ENCODE measurements at regions not wholly inside any gene's neighbourhood (a gene's known extent, or its start where the extent isn't known, plus 50 kb on each side); places are given as distances from the start of the nearest gene placed in this dataset.
"Not testable (repeated sequence)": the region's sequence is repeated elsewhere in the genome, so short reads cannot be mapped to it uniquely, and the experiment has no call there.

GRCh38 chr1:121068738-121069499 is 115.2 kb downstream of the FAM72B start:
- WGBS (ENCODE audit: low lambda C conversion rate) = no CpG with 5 or more reads among the region's 1 CpG
- H3K27me3 ChIP-seq (ENCODE audit: insufficient read depth); H3K9me3 ChIP-seq; POLR2A ChIA-PET; H3K36me3 ChIP-seq (replicated peaks in 1 of 2; ENCODE audit: control insufficient read depth in 1 of 2, insufficient read depth in 2 of 2, low read length in 1 of 2); H3K9ac ChIP-seq; DNase-seq; H3K9me2 ChIP-seq; H3K4me3 ChIP-seq (ENCODE audit: low read depth in 2 of 2, low read length in 1 of 2); H3F3A ChIP-seq (replicated peaks; ENCODE audit: insufficient read depth); H3K27ac ChIP-seq (ENCODE audit: low read depth in 2 of 2, low read length in 1 of 2); H3K4me1 ChIP-seq (ENCODE audit: control insufficient read depth in 1 of 2, insufficient read depth in 2 of 2, low read depth in 1 of 2, low read length in 1 of 2); H3K79me2 ChIP-seq (ENCODE audit: insufficient read depth); H4K20me1 ChIP-seq (ENCODE audit: insufficient read depth); H3K4me2 ChIP-seq; CTCF ChIA-PET; H2AFZ ChIP-seq (ENCODE audit: low read depth): not testable (repeated sequence)

DNA sequence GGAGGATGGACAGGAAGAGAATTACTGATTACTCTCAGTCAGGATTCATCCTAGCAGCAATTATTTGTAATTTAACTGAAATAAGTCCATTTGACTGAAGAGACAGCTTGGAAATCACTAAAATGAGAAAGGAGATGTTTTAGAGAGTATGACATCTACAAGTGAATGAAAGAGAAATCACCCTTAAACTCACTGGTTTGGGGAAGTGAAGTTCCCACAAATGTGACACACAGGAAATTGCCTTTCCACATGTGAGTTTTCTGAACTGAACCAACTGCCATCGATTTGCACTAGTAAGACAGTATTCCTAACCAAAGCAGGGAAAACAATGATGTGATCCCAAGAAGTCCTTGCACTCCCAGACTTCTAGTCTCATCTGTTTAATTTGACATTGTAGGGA is 110.3 kb downstream of the FAM72B start:
- H3K9ac ChIP-seq; H3K4me2 ChIP-seq; H2AFZ ChIP-seq (ENCODE audit: low read depth); H3K27ac ChIP-seq (ENCODE audit: low read depth in 2 of 2, low read length in 1 of 2); H3F3A ChIP-seq (replicated peaks; ENCODE audit: insufficient read depth); H3K4me1 ChIP-seq (ENCODE audit: control insufficient read depth in 1 of 2, insufficient read depth in 2 of 2, low read depth in 1 of 2, low read length in 1 of 2); H3K36me3 ChIP-seq (replicated peaks in 1 of 2; ENCODE audit: control insufficient read depth in 1 of 2, insufficient read depth in 2 of 2, low read length in 1 of 2); CTCF ChIA-PET; H4K20me1 ChIP-seq (ENCODE audit: insufficient read depth); H3K9me2 ChIP-seq; H3K79me2 ChIP-seq (ENCODE audit: insufficient read depth); H3K9me3 ChIP-seq; H3K4me3 ChIP-seq (ENCODE audit: low read depth in 2 of 2, low read length in 1 of 2); DNase-seq; H3K27me3 ChIP-seq (ENCODE audit: insufficient read depth); POLR2A ChIA-PET: not testable (repeated sequence)
- WGBS (ENCODE audit: low lambda C conversion rate) = no CpG with 5 or more reads among the region's 1 CpG

DNA sequence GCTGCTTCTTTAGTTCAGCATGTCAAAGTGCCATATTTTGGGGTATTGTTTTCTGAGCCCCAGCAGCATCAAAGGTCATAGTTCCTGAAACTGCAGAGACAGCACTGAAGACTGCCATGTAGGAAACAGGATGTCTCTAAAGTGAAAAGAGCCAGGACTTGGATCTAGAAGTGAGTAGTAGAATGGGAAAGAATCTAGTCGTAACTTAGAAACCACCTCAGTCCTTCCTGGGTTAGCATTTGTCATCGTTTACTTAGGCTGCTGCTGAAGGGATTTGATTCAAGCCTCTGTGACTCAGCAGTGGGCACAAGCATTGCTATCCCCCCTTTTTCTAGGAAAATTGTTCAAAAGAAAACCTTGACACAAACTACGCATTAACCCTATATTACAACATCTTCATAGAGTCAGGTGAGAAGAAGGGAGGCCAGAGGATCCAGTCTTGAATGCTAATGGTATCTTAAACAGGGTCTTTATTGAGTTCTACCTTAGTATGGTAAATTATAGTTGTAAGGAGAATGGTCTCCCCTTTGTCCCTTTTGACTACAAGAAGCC is 108.8 kb downstream of the FAM72B start:
- H3K4me2 ChIP-seq; H4K20me1 ChIP-seq (ENCODE audit: insufficient read depth); H3K9ac ChIP-seq; H3K9me2 ChIP-seq; H3K36me3 ChIP-seq (replicated peaks in 1 of 2; ENCODE audit: control insufficient read depth in 1 of 2, insufficient read depth in 2 of 2, low read length in 1 of 2); H3K79me2 ChIP-seq (ENCODE audit: insufficient read depth); H2AFZ ChIP-seq (ENCODE audit: low read depth); DNase-seq; H3K27me3 ChIP-seq (ENCODE audit: insufficient read depth); H3K4me3 ChIP-seq (ENCODE audit: low read depth in 2 of 2, low read length in 1 of 2); H3K27ac ChIP-seq (ENCODE audit: low read depth in 2 of 2, low read length in 1 of 2); H3F3A ChIP-seq (replicated peaks; ENCODE audit: insufficient read depth); CTCF ChIA-PET; POLR2A ChIA-PET; H3K4me1 ChIP-seq (ENCODE audit: control insufficient read depth in 1 of 2, insufficient read depth in 2 of 2, low read depth in 1 of 2, low read length in 1 of 2); H3K9me3 ChIP-seq: not testable (repeated sequence)
- 29% methylated on average over 3 of the region's 3 CpGs for WGBS (ENCODE audit: low lambda C conversion rate)

DNA sequence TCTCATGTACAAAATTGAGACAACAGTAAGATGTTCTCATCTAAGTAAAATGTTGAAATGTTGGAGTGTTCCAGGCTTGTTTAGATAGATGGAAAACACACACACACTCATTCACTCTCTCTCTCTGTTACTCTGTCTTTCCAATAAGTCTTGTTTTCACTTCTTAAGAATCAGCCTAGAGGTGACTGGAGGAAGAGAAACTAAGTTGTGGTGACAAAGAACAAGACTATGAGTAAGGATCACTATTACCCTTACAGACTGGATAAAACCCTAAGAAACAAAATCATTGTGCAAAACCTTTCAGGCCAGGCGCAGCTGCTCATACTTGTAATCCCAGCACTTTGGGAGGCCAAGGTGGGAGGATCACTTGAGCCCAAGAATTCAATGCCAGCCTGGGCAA is 107.5 kb downstream of the FAM72B start:
- H4K20me1 ChIP-seq (ENCODE audit: insufficient read depth); H3K9ac ChIP-seq; H3K9me3 ChIP-seq; H3K4me2 ChIP-seq; H3K9me2 ChIP-seq; H3K27ac ChIP-seq (ENCODE audit: low read depth in 2 of 2, low read length in 1 of 2); H3F3A ChIP-seq (replicated peaks; ENCODE audit: insufficient read depth); H3K36me3 ChIP-seq (replicated peaks in 1 of 2; ENCODE audit: control insufficient read depth in 1 of 2, insufficient read depth in 2 of 2, low read length in 1 of 2); H3K4me3 ChIP-seq (ENCODE audit: low read depth in 2 of 2, low read length in 1 of 2); H2AFZ ChIP-seq (ENCODE audit: low read depth); POLR2A ChIA-PET; H3K27me3 ChIP-seq (ENCODE audit: insufficient read depth); DNase-seq; CTCF ChIA-PET; H3K79me2 ChIP-seq (ENCODE audit: insufficient read depth); H3K4me1 ChIP-seq (ENCODE audit: control insufficient read depth in 1 of 2, insufficient read depth in 2 of 2, low read depth in 1 of 2, low read length in 1 of 2): not testable (repeated sequence)
- no CpG with 5 or more reads among the region's 1 CpG for WGBS (ENCODE audit: low lambda C conversion rate)

GRCh38 chr1:121079655-121080054 is 104.5 kb downstream of the FAM72B start:
- H2AFZ ChIP-seq (ENCODE audit: low read depth); H3K4me2 ChIP-seq; H3K36me3 ChIP-seq (replicated peaks in 1 of 2; ENCODE audit: control insufficient read depth in 1 of 2, insufficient read depth in 2 of 2, low read length in 1 of 2); H3K4me1 ChIP-seq (ENCODE audit: control insufficient read depth in 1 of 2, insufficient read depth in 2 of 2, low read depth in 1 of 2, low read length in 1 of 2); H3K27me3 ChIP-seq (ENCODE audit: insufficient read depth); H4K20me1 ChIP-seq (ENCODE audit: insufficient read depth); CTCF ChIA-PET; H3K9me3 ChIP-seq; H3K9me2 ChIP-seq; POLR2A ChIA-PET; DNase-seq; H3F3A ChIP-seq (replicated peaks; ENCODE audit: insufficient read depth); H3K27ac ChIP-seq (ENCODE audit: low read depth in 2 of 2, low read length in 1 of 2); H3K4me3 ChIP-seq (ENCODE audit: low read depth in 2 of 2, low read length in 1 of 2); H3K9ac ChIP-seq; H3K79me2 ChIP-seq (ENCODE audit: insufficient read depth): not testable (repeated sequence)

GRCh38 chr1:121080197-121080903 is 103.8 kb downstream of the FAM72B start:
- H3K36me3 ChIP-seq (replicated peaks in 1 of 2; ENCODE audit: control insufficient read depth in 1 of 2, insufficient read depth in 2 of 2, low read length in 1 of 2); H3K27ac ChIP-seq (ENCODE audit: low read depth in 2 of 2, low read length in 1 of 2); H3K9ac ChIP-seq; POLR2A ChIA-PET; H3K4me2 ChIP-seq; CTCF ChIA-PET; H3K4me1 ChIP-seq (ENCODE audit: control insufficient read depth in 1 of 2, insufficient read depth in 2 of 2, low read depth in 1 of 2, low read length in 1 of 2); H3K4me3 ChIP-seq (ENCODE audit: low read depth in 2 of 2, low read length in 1 of 2); H2AFZ ChIP-seq (ENCODE audit: low read depth); DNase-seq; H3K9me3 ChIP-seq; H4K20me1 ChIP-seq (ENCODE audit: insufficient read depth); H3F3A ChIP-seq (replicated peaks; ENCODE audit: insufficient read depth); H3K79me2 ChIP-seq (ENCODE audit: insufficient read depth); H3K9me2 ChIP-seq; H3K27me3 ChIP-seq (ENCODE audit: insufficient read depth): not testable (repeated sequence)
- WGBS (ENCODE audit: low lambda C conversion rate) = 11% methylated on average over 11 of the region's 11 CpGs

All from SK-N-SH (cell line).